ENCODE measurements at regions not wholly inside any gene's neighbourhood (a gene's known extent, or its start where the extent isn't known, plus 50 kb on each side); places are given as distances from the start of the nearest gene placed in this dataset.

DNA sequence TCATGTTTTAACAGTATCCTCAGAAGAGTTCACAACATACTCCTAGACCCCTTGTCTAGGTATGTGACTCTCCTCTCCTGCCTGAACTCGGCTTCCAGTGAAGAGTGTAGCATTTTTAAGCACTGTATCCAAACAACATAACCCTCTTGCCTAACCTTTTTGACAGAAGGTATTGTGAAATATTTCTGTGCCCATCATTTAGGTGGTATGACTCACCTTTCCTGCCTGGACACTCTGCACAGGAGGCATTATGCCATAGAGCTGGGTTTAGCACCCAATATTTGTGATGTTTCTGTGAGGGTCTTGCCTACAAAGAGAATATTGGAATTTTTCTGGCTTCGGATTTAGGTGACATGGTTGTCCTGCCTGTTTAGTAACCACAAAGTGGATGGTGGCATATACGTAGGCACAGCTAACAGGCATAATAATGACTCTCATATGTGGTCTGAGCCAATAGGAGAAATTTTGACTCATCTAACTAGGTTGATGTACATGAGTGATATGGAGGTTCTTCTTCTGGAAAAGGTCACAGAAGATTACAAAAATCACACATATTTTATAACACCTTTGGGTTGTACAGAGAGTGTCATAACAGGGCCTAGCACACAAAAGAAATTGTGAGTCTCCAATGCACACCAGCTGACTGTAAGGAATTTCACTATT, 1001.0 kb upstream of the TSPY4 start:
- no peak overlapping the region for H3K27ac ChIP-seq (ENCODE audit: low read depth, low read length)
- no peak overlapping the region for H2BK120ac ChIP-seq (ENCODE audit: low read depth, low read length)
- H3K4me2 ChIP-seq (ENCODE audit: low read length) = no peak overlapping the region
- H3K79me2 ChIP-seq (ENCODE audit: control insufficient read depth, insufficient read depth, low read length) = no peaks in the 10 kb centered on the region
- H2BK15ac ChIP-seq (replicated peaks; ENCODE audit: low read depth) = no peak overlapping the region
- no peak overlapping the region for H4K8ac ChIP-seq (ENCODE audit: low read depth, low read length)
- H2AK5ac ChIP-seq (ENCODE audit: low read length) = no peak overlapping the region
- no peak overlapping the region for H3K4me3 ChIP-seq (ENCODE audit: low read length)
- no peaks in the 10 kb centered on the region for H3K27me3 ChIP-seq (ENCODE audit: insufficient read depth, low read length, poor library complexity)
- DNase-seq = no peak
- WGBS (ENCODE audit: extremely low coverage, insufficient coverage, low lambda C conversion rate) = no CpG with 5 or more reads among the region's 3 CpGs
- H3K56ac ChIP-seq (ENCODE audit: low read length) = no peak overlapping the region
- no peak overlapping the region for H3K23ac ChIP-seq (ENCODE audit: low read length)
- H3K4ac ChIP-seq (ENCODE audit: low read depth, low read length) = no peak overlapping the region
- H2BK5ac ChIP-seq (ENCODE audit: low read length) = no peak overlapping the region
- H3K79me1 ChIP-seq (ENCODE audit: low read length) = no peaks in the 10 kb centered on the region
- H3K36me3 ChIP-seq (ENCODE audit: control insufficient read depth, insufficient read depth, low read length) = no peaks in the 10 kb centered on the region
- no peak overlapping the region for H3K18ac ChIP-seq (ENCODE audit: low read length)
- no peak overlapping the region for H4K5ac ChIP-seq (ENCODE audit: low read length)
- H3K4me1 ChIP-seq (ENCODE audit: control insufficient read depth, low read depth, low read length) = no peaks in the 10 kb centered on the region
- H3K9ac ChIP-seq (ENCODE audit: low read length) = no peak overlapping the region

DNA sequence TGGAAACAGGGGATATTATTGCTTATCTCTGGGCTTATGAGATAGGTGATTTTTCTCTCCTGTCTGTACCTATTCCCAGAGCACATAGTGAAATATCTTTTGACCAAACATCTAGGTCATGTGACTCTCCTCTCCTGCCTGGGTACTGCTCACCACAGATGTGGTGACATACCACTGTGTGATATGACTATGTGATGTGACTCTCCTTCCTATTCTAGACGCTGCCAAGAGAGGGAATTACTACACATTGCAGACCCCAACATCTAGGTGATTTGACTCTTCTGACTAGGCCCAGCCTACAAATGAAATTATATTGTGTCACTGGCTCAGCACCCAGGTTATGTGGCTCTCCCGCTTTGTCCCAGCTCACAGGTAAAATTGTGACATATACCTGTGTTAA, 996.3 kb upstream of the TSPY4 start:
- Histone ChIP-seq H4K8ac (ENCODE audit: low read depth, low read length) (no peak overlapping the region), H3K36me3 (ENCODE audit: control insufficient read depth, insufficient read depth, low read length) (no peaks in the 10 kb centered on the region), H3K56ac (ENCODE audit: low read length) (no peak overlapping the region), H2BK5ac (ENCODE audit: low read length) (no peak overlapping the region), H3K9ac (ENCODE audit: low read length) (no peak overlapping the region), H3K23ac (ENCODE audit: low read length) (no peak overlapping the region), H4K5ac (ENCODE audit: low read length) (no peak overlapping the region), H3K4me3 (ENCODE audit: low read length) (no peak overlapping the region), H3K79me2 (ENCODE audit: control insufficient read depth, insufficient read depth, low read length) (no peaks in the 10 kb centered on the region), H3K27ac (ENCODE audit: low read depth, low read length) (no peak overlapping the region), H3K4ac (ENCODE audit: low read depth, low read length) (no peak overlapping the region), H2AK5ac (ENCODE audit: low read length) (no peak overlapping the region), H3K18ac (ENCODE audit: low read length) (no peak overlapping the region), H2BK120ac (ENCODE audit: low read depth, low read length) (no peak overlapping the region), H3K4me1 (ENCODE audit: control insufficient read depth, low read depth, low read length) (no peaks in the 10 kb centered on the region), H3K4me2 (ENCODE audit: low read length) (no peak overlapping the region), H2BK15ac (replicated peaks; ENCODE audit: low read depth) (no peak overlapping the region), H3K79me1 (ENCODE audit: low read length) (no peaks in the 10 kb centered on the region), H3K27me3 (ENCODE audit: insufficient read depth, low read length, poor library complexity) (no peaks in the 10 kb centered on the region)
- DNase-seq = no peak
- no CpG with 5 or more reads among the region's 2 CpGs for WGBS (ENCODE audit: extremely low coverage, insufficient coverage, low lambda C conversion rate)

DNA sequence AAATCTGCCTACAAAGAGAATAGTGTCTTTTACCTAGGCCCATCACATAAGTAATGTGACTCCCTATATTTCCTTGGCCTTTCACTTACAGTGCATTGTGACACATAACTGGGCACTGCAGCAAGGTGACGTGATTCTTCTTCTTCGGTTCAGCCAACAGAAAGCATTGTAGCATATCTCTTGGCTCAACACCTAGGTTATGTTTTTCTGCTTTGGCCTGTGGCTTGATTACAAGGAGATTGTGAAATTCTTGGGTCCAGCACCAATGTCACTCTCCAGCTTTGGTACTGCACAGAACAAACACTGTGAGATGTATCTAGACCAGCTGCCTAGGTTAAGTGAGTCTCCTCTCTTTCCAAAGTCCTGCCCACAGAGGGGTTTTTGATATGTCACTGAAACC, 995.1 kb upstream of the TSPY4 start:
- no peak overlapping the region for H3K4me2 ChIP-seq (ENCODE audit: low read length)
- H3K4me3 ChIP-seq (ENCODE audit: low read length) = no peak overlapping the region

DNA sequence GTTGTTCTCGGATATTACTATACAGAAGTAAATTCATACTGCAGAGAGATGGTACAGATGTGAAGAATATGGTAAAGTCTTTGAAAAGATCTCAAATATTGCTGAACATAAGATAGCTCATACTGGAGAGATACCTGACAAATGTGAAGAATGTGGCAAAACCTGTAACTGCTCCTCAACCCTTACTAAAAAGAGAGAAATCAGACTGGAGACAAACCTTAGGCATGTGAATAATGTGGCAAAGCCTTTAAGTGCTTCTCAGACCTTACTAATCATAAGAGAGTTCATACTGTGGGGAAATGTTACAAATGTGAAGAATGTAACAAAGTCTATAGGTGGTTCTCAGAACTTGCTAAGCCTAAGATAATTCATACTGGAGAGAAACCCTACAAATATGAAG, 986.0 kb upstream of the TSPY4 start:
- Histone ChIP-seq H2BK120ac (ENCODE audit: low read depth, low read length) (no peak overlapping the region), H4K5ac (ENCODE audit: low read length) (no peak overlapping the region), H3K27me3 (ENCODE audit: insufficient read depth, low read length, poor library complexity) (no peaks in the 10 kb centered on the region), H3K9ac (ENCODE audit: low read length) (no peak overlapping the region), H3K4me2 (ENCODE audit: low read length) (no peak overlapping the region), H3K4ac (ENCODE audit: low read depth, low read length) (no peak overlapping the region), H3K27ac (ENCODE audit: low read depth, low read length) (no peak overlapping the region), H3K79me1 (ENCODE audit: low read length) (no peaks in the 10 kb centered on the region), H3K18ac (ENCODE audit: low read length) (no peak overlapping the region), H3K4me1 (ENCODE audit: control insufficient read depth, low read depth, low read length) (no peaks in the 10 kb centered on the region), H2BK15ac (replicated peaks; ENCODE audit: low read depth) (no peak overlapping the region), H3K36me3 (ENCODE audit: control insufficient read depth, insufficient read depth, low read length) (no peaks in the 10 kb centered on the region), H2AK5ac (ENCODE audit: low read length) (no peak overlapping the region), H2BK5ac (ENCODE audit: low read length) (no peak overlapping the region), H3K56ac (ENCODE audit: low read length) (no peak overlapping the region), H4K8ac (ENCODE audit: low read depth, low read length) (no peak overlapping the region), H3K4me3 (ENCODE audit: low read length) (no peak overlapping the region), H3K79me2 (ENCODE audit: control insufficient read depth, insufficient read depth, low read length) (no peaks in the 10 kb centered on the region), H3K23ac (ENCODE audit: low read length) (no peak overlapping the region)
- peak; percentile 38 for DNase-seq
- WGBS (ENCODE audit: extremely low coverage, insufficient coverage, low lambda C conversion rate) = no CpG with 5 or more reads among the region's 1 CpG

More for the DNA sequence above, 995.1 kb upstream of the TSPY4 start:
- H3K23ac ChIP-seq (ENCODE audit: low read length) = no peak overlapping the region
- WGBS (ENCODE audit: extremely low coverage, insufficient coverage, low lambda C conversion rate) = no CpG with 5 or more reads among the region's 2 CpGs
- no peak overlapping the region for H2BK5ac ChIP-seq (ENCODE audit: low read length)
- no peaks in the 10 kb centered on the region for H3K27me3 ChIP-seq (ENCODE audit: insufficient read depth, low read length, poor library complexity)
- no peak overlapping the region for H3K27ac ChIP-seq (ENCODE audit: low read depth, low read length)
- no peak overlapping the region for H3K4ac ChIP-seq (ENCODE audit: low read depth, low read length)
- no peak overlapping the region for H2BK15ac ChIP-seq (replicated peaks; ENCODE audit: low read depth)
- H2BK120ac ChIP-seq (ENCODE audit: low read depth, low read length) = no peak overlapping the region
- no peak overlapping the region for H4K8ac ChIP-seq (ENCODE audit: low read depth, low read length)
- no peak overlapping the region for H3K56ac ChIP-seq (ENCODE audit: low read length)
- H3K36me3 ChIP-seq (ENCODE audit: control insufficient read depth, insufficient read depth, low read length) = no peaks in the 10 kb centered on the region
- no peaks in the 10 kb centered on the region for H3K79me2 ChIP-seq (ENCODE audit: control insufficient read depth, insufficient read depth, low read length)
- H3K4me1 ChIP-seq (ENCODE audit: control insufficient read depth, low read depth, low read length) = no peaks in the 10 kb centered on the region
- no peak overlapping the region for H4K5ac ChIP-seq (ENCODE audit: low read length)
- no peak overlapping the region for H3K18ac ChIP-seq (ENCODE audit: low read length)
- no peak for DNase-seq
- H2AK5ac ChIP-seq (ENCODE audit: low read length) = no peak overlapping the region
- no peak overlapping the region for H3K9ac ChIP-seq (ENCODE audit: low read length)
- no peaks in the 10 kb centered on the region for H3K79me1 ChIP-seq (ENCODE audit: low read length)

DNA sequence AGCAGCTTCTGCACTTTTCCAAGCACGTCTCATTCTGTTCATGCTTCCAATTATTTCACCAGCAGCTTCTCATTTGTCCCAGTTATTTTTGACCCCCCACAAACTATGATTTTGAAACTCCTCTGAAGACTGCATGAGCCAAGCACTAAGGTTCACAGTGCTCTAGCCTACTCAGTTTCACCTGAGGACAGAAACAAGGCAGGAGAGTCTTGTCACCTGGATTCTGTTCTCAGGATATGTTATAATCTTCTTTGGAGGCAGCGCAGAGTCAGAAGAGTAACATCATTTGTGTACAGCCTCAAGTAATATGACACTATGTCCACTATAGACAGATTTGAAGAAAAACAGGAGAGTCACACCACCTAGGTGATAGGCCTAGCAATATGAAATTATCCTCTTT, 985.1 kb upstream of the TSPY4 start:
- DNase-seq = no peak
- Histone ChIP-seq H3K4ac (ENCODE audit: low read depth, low read length) (no peak overlapping the region), H3K18ac (ENCODE audit: low read length) (no peak overlapping the region), H2AK5ac (ENCODE audit: low read length) (no peak overlapping the region), H4K8ac (ENCODE audit: low read depth, low read length) (no peak overlapping the region), H3K36me3 (ENCODE audit: control insufficient read depth, insufficient read depth, low read length) (no peaks in the 10 kb centered on the region), H2BK15ac (replicated peaks; ENCODE audit: low read depth) (no peak overlapping the region), H2BK5ac (ENCODE audit: low read length) (no peak overlapping the region), H3K4me2 (ENCODE audit: low read length) (no peak overlapping the region), H3K56ac (ENCODE audit: low read length) (no peak overlapping the region), H3K79me2 (ENCODE audit: control insufficient read depth, insufficient read depth, low read length) (no peaks in the 10 kb centered on the region), H3K4me3 (ENCODE audit: low read length) (no peak overlapping the region), H3K27ac (ENCODE audit: low read depth, low read length) (no peak overlapping the region), H3K4me1 (ENCODE audit: control insufficient read depth, low read depth, low read length) (no peaks in the 10 kb centered on the region), H3K23ac (ENCODE audit: low read length) (no peak overlapping the region), H4K5ac (ENCODE audit: low read length) (no peak overlapping the region), H3K27me3 (ENCODE audit: insufficient read depth, low read length, poor library complexity) (no peaks in the 10 kb centered on the region), H3K79me1 (ENCODE audit: low read length) (no peaks in the 10 kb centered on the region), H3K9ac (ENCODE audit: low read length) (no peak overlapping the region), H2BK120ac (ENCODE audit: low read depth, low read length) (no peak overlapping the region)
- WGBS (ENCODE audit: extremely low coverage, insufficient coverage, low lambda C conversion rate) = no CpG with 5 or more reads among the region's 2 CpGs

DNA sequence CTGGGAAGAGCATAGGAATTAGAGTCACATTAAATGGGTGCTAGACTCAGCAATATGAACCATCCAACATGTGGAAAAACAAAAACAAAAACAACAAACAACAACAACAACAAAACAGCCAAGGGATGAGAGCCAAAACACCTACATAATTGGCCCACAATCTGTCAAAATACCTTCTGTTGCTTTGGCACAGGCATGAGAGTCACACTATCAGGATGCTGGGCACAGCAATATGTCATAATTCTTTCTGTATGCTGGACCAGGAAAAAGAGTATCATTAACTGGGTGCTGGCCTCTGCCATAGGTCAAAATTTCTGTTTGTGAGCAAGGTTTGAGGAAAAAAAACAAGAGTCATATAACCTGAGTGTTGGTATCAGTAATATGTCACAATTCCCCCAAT, 979.1 kb upstream of the TSPY4 start:
- Histone ChIP-seq H2BK15ac (replicated peaks; ENCODE audit: low read depth) (no peak overlapping the region), H3K18ac (ENCODE audit: low read length) (no peak overlapping the region), H3K9ac (ENCODE audit: low read length) (no peak overlapping the region), H3K27me3 (ENCODE audit: insufficient read depth, low read length, poor library complexity) (no peaks in the 10 kb centered on the region), H3K4me3 (ENCODE audit: low read length) (no peak overlapping the region), H2BK120ac (ENCODE audit: low read depth, low read length) (no peak overlapping the region), H3K4me1 (ENCODE audit: control insufficient read depth, low read depth, low read length) (no peaks in the 10 kb centered on the region), H3K36me3 (ENCODE audit: control insufficient read depth, insufficient read depth, low read length) (no peaks in the 10 kb centered on the region), H3K79me2 (ENCODE audit: control insufficient read depth, insufficient read depth, low read length) (no peaks in the 10 kb centered on the region), H3K56ac (ENCODE audit: low read length) (no peak overlapping the region), H3K27ac (ENCODE audit: low read depth, low read length) (no peak overlapping the region), H4K8ac (ENCODE audit: low read depth, low read length) (no peak overlapping the region), H3K79me1 (ENCODE audit: low read length) (no peaks in the 10 kb centered on the region), H3K4ac (ENCODE audit: low read depth, low read length) (no peak overlapping the region), H3K4me2 (ENCODE audit: low read length) (no peak overlapping the region), H2AK5ac (ENCODE audit: low read length) (no peak overlapping the region), H4K5ac (ENCODE audit: low read length) (no peak overlapping the region), H2BK5ac (ENCODE audit: low read length) (no peak overlapping the region), H3K23ac (ENCODE audit: low read length) (no peak overlapping the region)
- DNase-seq = no peak
